ENCODE measurements at regions not wholly inside any gene's neighbourhood (a gene's known extent, or its start where the extent isn't known, plus 50 kb on each side); places are given as distances from the start of the nearest gene placed in this dataset.

GRCh38 chr18:62655520-62656219 is 59.7 kb upstream of the PHLPP1 start:
- no peaks in the 10 kb centered on the region for H3K9me3 ChIP-seq (ENCODE audit: low read length)
- BruUV-seq (replicated peaks): no TSS peak
- no peak overlapping the region for H3K4me2 ChIP-seq (ENCODE audit: low read length)
- H3K9ac ChIP-seq (ENCODE audit: low read length): no peak overlapping the region
- no peaks in the 10 kb centered on the region for H3K79me2 ChIP-seq (ENCODE audit: low read length)
- TF ChIP-seq EZH2phosphoT487 (IDR thresholded peaks at IDR 0.05; ENCODE audit: borderline replicate concordance, low read length) (no peak), EZH2 (IDR thresholded peaks at IDR 0.05; ENCODE audit: low read length, unreplicated experiment) (no peak)
- TF ChIP-seq, protein P1, sequence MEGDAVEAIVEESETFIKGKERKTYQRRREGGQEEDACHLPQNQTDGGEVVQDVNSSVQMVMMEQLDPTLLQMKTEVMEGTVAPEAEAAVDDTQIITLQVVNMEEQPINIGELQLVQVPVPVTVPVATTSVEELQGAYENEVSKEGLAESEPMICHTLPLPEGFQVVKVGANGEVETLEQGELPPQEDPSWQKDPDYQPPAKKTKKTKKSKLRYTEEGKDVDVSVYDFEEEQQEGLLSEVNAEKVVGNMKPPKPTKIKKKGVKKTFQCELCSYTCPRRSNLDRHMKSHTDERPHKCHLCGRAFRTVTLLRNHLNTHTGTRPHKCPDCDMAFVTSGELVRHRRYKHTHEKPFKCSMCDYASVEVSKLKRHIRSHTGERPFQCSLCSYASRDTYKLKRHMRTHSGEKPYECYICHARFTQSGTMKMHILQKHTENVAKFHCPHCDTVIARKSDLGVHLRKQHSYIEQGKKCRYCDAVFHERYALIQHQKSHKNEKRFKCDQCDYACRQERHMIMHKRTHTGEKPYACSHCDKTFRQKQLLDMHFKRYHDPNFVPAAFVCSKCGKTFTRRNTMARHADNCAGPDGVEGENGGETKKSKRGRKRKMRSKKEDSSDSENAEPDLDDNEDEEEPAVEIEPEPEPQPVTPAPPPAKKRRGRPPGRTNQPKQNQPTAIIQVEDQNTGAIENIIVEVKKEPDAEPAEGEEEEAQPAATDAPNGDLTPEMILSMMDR (conservative IDR thresholded peaks at IDR 0.05; ENCODE audit: low read depth, low read length): no peak
- POLR2A ChIA-PET (ENCODE audit: unreplicated experiment): no interaction called here
- no peaks in the 10 kb centered on the region for H3K9me2 ChIP-seq (replicated peaks; ENCODE audit: low read length)
- no peaks in the 10 kb centered on the region for H3K27me3 ChIP-seq (ENCODE audit: low read length)
- no peaks in the 10 kb centered on the region for H4K20me1 ChIP-seq (ENCODE audit: low read length)
- no peak overlapping the region for H2AFZ ChIP-seq (ENCODE audit: low read length)
- no peak overlapping the region for H3K4me3 ChIP-seq (ENCODE audit: low read length)
- DNase-seq (no peak), ATAC-seq (no peak)
- intact Hi-C loops (cut with micrococcal nuclease): no loop called here
- H3K36me3 ChIP-seq (ENCODE audit: low read depth, low read length): no peaks in the 10 kb centered on the region
- H3F3A ChIP-seq (ENCODE audit: low read length, unreplicated experiment): no peaks in the 10 kb centered on the region
- H3K27ac ChIP-seq (ENCODE audit: low read length): no peak overlapping the region
- H3K4me1 ChIP-seq (ENCODE audit: insufficient read depth, low read length): no peaks in the 10 kb centered on the region
- CTCF ChIA-PET: no interaction called here

- no peak for ATAC-seq
- H3K79me2 ChIP-seq (ENCODE audit: low read length): no peaks in the 10 kb centered on the region
Measured at GRCh38 chr18:62658028-62658427, 57.3 kb upstream of the PHLPP1 start.

GRCh38 chr18:62659698-62660097 is 55.6 kb upstream of the PHLPP1 start:
- Histone ChIP-seq H3K79me2 (ENCODE audit: low read length) (no peaks in the 10 kb centered on the region), H4K20me1 (ENCODE audit: low read length) (no peaks in the 10 kb centered on the region), H3K9me3 (ENCODE audit: low read length) (no peaks in the 10 kb centered on the region), H3K9ac (ENCODE audit: low read length) (no peak overlapping the region), H3K9me2 (replicated peaks; ENCODE audit: low read length) (no peaks in the 10 kb centered on the region), H2AFZ (ENCODE audit: low read length) (no peak overlapping the region), H3F3A (ENCODE audit: low read length, unreplicated experiment) (no peaks in the 10 kb centered on the region), H3K36me3 (ENCODE audit: low read depth, low read length) (no peaks in the 10 kb centered on the region), H3K4me2 (ENCODE audit: low read length) (no peak overlapping the region), H3K27me3 (ENCODE audit: low read length) (no peaks in the 10 kb centered on the region), H3K4me3 (ENCODE audit: low read length) (no peak overlapping the region), H3K4me1 (ENCODE audit: insufficient read depth, low read length) (peaks cover 15% of the 10 kb centered on the region), H3K27ac (ENCODE audit: low read length) (no peak overlapping the region)
- ChIA-PET CTCF (no interaction called here), POLR2A (ENCODE audit: unreplicated experiment) (no interaction called here)
- DNase-seq (no peak), ATAC-seq (no peak)
- intact Hi-C loops (cut with micrococcal nuclease): no loop called here
- TF ChIP-seq, protein P1 (conservative IDR thresholded peaks at IDR 0.05; ENCODE audit: low read depth, low read length): no peak
- no peak for TF ChIP-seq EZH2phosphoT487 (IDR thresholded peaks at IDR 0.05; ENCODE audit: borderline replicate concordance, low read length)
- TF ChIP-seq EZH2 (IDR thresholded peaks at IDR 0.05; ENCODE audit: low read length, unreplicated experiment): no peak
- no TSS peak for BruUV-seq (replicated peaks)

More at GRCh38 chr18:62658028-62658427, 57.3 kb upstream of the PHLPP1 start:
- ChIA-PET POLR2A (ENCODE audit: unreplicated experiment) (no interaction called here), CTCF (no interaction called here)
- Histone ChIP-seq H3K4me3 (ENCODE audit: low read length) (no peak overlapping the region), H3K9ac (ENCODE audit: low read length) (no peak overlapping the region), H3K27ac (ENCODE audit: low read length) (no peak overlapping the region), H3F3A (ENCODE audit: low read length, unreplicated experiment) (no peaks in the 10 kb centered on the region), H4K20me1 (ENCODE audit: low read length) (no peaks in the 10 kb centered on the region), H3K9me2 (replicated peaks; ENCODE audit: low read length) (no peaks in the 10 kb centered on the region), H3K4me1 (ENCODE audit: insufficient read depth, low read length) (no peaks in the 10 kb centered on the region; the same call in 1 of the 2 replicates), H3K36me3 (ENCODE audit: low read depth, low read length) (no peaks in the 10 kb centered on the region), H3K27me3 (ENCODE audit: low read length) (no peaks in the 10 kb centered on the region), H2AFZ (ENCODE audit: low read length) (0 out of 2 replicates have a peak overlapping the region, but pooled peaks have one; percentile 46), H3K9me3 (ENCODE audit: low read length) (no peaks in the 10 kb centered on the region), H3K4me2 (ENCODE audit: low read length) (no peak overlapping the region)
- no peak for DNase-seq
- TF ChIP-seq EZH2phosphoT487 (IDR thresholded peaks at IDR 0.05; ENCODE audit: borderline replicate concordance, low read length): no peak
- TF ChIP-seq, protein P1 (conservative IDR thresholded peaks at IDR 0.05; ENCODE audit: low read depth, low read length): no peak
- no peak for TF ChIP-seq EZH2 (IDR thresholded peaks at IDR 0.05; ENCODE audit: low read length, unreplicated experiment)
- BruUV-seq (replicated peaks): no TSS peak
- intact Hi-C loops (cut with micrococcal nuclease): no loop called here

All from PC-3 (cell line).